Breast epithelium (tissue), 4 donors: ENCODE measurements at regions not wholly inside any gene's neighbourhood (a gene's known extent, or its start where the extent isn't known, plus 50 kb on each side); places are given as distances from the start of the nearest gene placed in this dataset.

Experiments
- DNase-seq, 2 donors: peaks; one replicate each; pipeline ENCODE4 v3.0.0-alpha.2; 2019; ENCODE audit warnings: low spot score in 2 of 2
- H3K27ac ChIP-seq, 2 donors: fragments of 200-600 bp; sonication (generic) in 1 of 2; one replicate each; pipeline ENCODE4 v1.5.1; 2016 to 2019; ENCODE audit warnings: mild to moderate bottlenecking in 1 of 2
- H3K27me3 ChIP-seq, 2 donors: fragments of 200-600 bp; sonication (generic) in 1 of 2; one replicate each; pipeline versions ENCODE4 v1.5.1 to v1.6.0; 2017 to 2019; ENCODE audit warnings: control low read depth in 1 of 2, mild to moderate bottlenecking in 1 of 2
- H3K36me3 ChIP-seq: fragments of 200-600 bp; one replicate; pipeline ENCODE4 v1.5.1; 2019
- H3K4me1 ChIP-seq, 2 donors: fragments of 200-600 bp; sonication (generic); one replicate each; pipeline ENCODE4 v1.5.1; 2016 to 2019; ENCODE audit warnings: control low read depth in 1 of 2
- H3K4me3 ChIP-seq, 3 donors: fragments of 200-600 bp; sonication (generic); 1 replicate in 2 of 3; 2 replicates in 1 of 3; pipeline ENCODE4 v1.5.1; 2016 to 2019; ENCODE audit warnings: mild to moderate bottlenecking in 3 of 3, moderate library complexity in 2 of 3
- H3K9me3 ChIP-seq, 2 donors: fragments of 200-600 bp; sonication (generic) in 1 of 2; one replicate each; pipeline ENCODE4 v1.5.1; 2016 to 2019; ENCODE audit warnings: control low read depth in 1 of 2
- CTCF ChIP-seq, 3 donors: fragments of 450-650 bp; IDR thresholded peaks; one replicate each; pipeline ENCODE4 v1.5.1; 2016 to 2017; ENCODE audit warnings: antibody characterized with exemption in 3 of 3, mild to moderate bottlenecking in 3 of 3, moderate library complexity in 3 of 3
- POLR2A ChIP-seq: fragments of 450-650 bp; IDR thresholded peaks from one replicate; pipeline ENCODE4 v1.6.1; 2016; ENCODE audit warnings: antibody characterized with exemption, mild to moderate bottlenecking, moderate library complexity
- POLR2AphosphoS5 ChIP-seq, 3 donors: sonication (generic); formaldehyde crosslinking; IDR thresholded peaks; one replicate each; pipeline ENCODE4 v1.6.1; 2017; ENCODE audit warnings: antibody characterized with exemption in 3 of 3
- intact Hi-C: fragments of 100-400 bp; cut with DNase I; formaldehyde crosslinking; loops from one replicate; pipeline ENCODE4 v1.15.1; 2023; ENCODE audit warnings: low total_unique reads

DNA sequence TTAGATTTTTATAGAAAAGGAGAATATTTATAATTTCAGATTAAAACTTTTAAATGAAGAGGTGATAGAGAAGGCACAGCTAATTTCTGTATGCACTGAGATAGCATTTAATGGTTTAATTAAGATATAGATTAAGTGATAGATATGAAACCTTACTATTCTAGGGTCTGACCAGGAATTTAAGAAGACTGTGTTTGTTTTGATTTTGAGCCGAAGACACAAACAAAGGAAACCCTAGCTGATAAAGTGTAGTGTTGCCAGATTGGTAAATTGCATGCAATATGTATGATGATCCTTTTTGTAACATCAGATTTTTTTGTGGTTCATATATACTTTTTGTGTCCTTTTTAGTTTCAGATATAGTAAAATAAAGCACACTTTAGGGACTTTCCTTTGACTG, 141.8 kb downstream of the ZPLD1 start:
- no peak overlapping the region for H3K4me3 ChIP-seq
- H3K36me3 ChIP-seq: no peaks in the 10 kb centered on the region
- intact Hi-C loops: no loop called here
- DNase-seq: no peak
- H3K27me3 ChIP-seq: no peaks in the 10 kb centered on the region
- no peaks in the 10 kb centered on the region for H3K4me1 ChIP-seq
- no peak overlapping the region for H3K27ac ChIP-seq
- no peaks in the 10 kb centered on the region for H3K9me3 ChIP-seq
- TF ChIP-seq CTCF (IDR thresholded peaks at IDR 0.05): no peak
- no peak for TF ChIP-seq POLR2AphosphoS5 (IDR thresholded peaks at IDR 0.05)
- TF ChIP-seq POLR2A: no peak

DNA sequence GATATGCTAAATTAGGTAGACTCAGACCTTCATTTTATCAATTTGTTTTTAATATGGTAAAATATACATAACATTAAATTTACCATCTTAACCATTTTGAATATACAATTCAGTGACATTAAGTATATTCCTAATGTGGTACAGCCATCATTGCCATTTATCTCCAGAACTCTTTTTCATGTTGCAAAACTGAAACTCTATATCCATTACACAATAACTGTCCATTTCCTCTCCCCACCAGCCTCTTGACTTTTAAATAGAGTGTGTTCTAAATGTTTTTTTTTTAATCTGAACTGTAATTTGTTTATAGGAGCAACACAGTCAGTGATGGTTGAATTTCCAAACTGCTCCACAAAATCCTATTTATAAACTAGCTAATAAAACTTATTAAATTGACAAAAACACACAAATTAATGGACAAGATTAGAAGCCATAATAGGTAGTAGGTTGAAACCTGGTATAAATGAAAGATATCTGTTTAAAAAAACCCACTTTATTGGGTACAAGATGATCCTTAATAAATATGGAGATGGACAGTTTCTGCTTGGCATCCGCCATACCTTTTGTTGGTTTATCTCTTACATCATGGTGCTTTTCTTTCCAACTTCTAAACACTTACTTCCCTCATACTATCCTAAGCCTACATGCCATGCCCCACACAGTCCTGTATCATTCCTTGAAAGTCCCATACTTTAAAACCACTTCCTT, 142.4 kb downstream of the ZPLD1 start:
- H3K4me1 ChIP-seq: no peaks in the 10 kb centered on the region
- no peak for TF ChIP-seq POLR2A
- no peak for TF ChIP-seq POLR2AphosphoS5 (IDR thresholded peaks at IDR 0.05)
- TF ChIP-seq CTCF (IDR thresholded peaks at IDR 0.05): no peak
- DNase-seq: no peak
- no peaks in the 10 kb centered on the region for H3K9me3 ChIP-seq
- no peak overlapping the region for H3K4me3 ChIP-seq
- H3K27me3 ChIP-seq: no peaks in the 10 kb centered on the region
- intact Hi-C loops: no loop called here
- no peaks in the 10 kb centered on the region for H3K36me3 ChIP-seq
- no peak overlapping the region for H3K27ac ChIP-seq

DNA sequence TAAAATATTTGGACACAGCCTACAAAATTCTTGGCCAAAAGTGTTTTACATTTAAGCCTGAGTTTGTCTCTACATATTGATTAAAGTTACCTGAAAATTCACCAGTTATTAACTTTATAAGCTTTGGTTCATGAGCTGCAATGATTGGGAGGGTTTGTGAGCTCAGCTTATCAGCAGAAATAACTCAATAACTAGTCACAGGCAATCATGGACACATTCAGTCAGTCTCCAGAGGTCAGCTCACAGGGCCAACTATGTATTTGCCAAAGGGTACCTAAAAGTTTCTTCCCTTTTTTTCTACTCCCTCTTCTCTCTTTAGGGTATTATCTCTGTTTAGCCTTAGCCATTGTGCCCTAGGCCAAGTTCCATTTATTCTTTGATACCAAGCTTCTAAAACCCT, 145.9 kb downstream of the ZPLD1 start:
- H3K4me1 ChIP-seq: no peaks in the 10 kb centered on the region
- no peaks in the 10 kb centered on the region for H3K9me3 ChIP-seq
- H3K27ac ChIP-seq: no peak overlapping the region
- no peaks in the 10 kb centered on the region for H3K27me3 ChIP-seq
- no peak for TF ChIP-seq POLR2AphosphoS5 (IDR thresholded peaks at IDR 0.05)
- TF ChIP-seq POLR2A: no peak
- no peak for TF ChIP-seq CTCF (IDR thresholded peaks at IDR 0.05)
- no peak overlapping the region for H3K4me3 ChIP-seq
- DNase-seq: no peak
- intact Hi-C loops: no loop called here
- H3K36me3 ChIP-seq: no peaks in the 10 kb centered on the region

DNA sequence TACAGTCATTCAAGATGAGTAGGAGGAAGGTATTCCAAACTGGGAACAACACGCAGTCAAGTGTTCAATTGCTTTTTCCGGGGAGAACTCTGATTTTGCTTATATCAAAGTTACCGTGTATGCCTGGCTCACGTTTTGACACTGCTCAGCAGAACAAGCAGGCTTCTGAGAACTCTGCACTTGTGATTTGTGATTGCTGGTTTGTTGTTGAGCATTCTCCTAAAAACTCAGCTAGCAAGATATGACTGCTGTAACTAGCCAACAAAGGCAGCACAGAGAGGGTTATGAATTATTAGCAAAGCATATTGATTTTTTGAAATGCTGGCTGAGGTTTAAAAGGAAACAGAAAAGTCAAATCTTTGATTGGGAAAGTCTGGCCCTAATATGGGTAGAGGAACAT, 151.7 kb downstream of the ZPLD1 start:
- peaks cover 0 to 6% of the 10 kb centered on the region in 2 donors for H3K9me3 ChIP-seq
- no peak overlapping the region for H3K27ac ChIP-seq
- no peaks in the 10 kb centered on the region for H3K4me1 ChIP-seq
- TF ChIP-seq POLR2AphosphoS5 (IDR thresholded peaks at IDR 0.05) (no peak), POLR2A (no peak), CTCF (IDR thresholded peaks at IDR 0.05) (no peak)
- H3K36me3 ChIP-seq: no peaks in the 10 kb centered on the region
- no peak for DNase-seq
- no peaks in the 10 kb centered on the region for H3K27me3 ChIP-seq
- intact Hi-C loops: no loop called here
- no peak overlapping the region for H3K4me3 ChIP-seq

GRCh38 chr3:102593812-102594602, 159.2 kb downstream of the ZPLD1 start:
- no peak for DNase-seq
- no peaks in the 10 kb centered on the region for H3K36me3 ChIP-seq
- no peaks in the 10 kb centered on the region for H3K4me1 ChIP-seq
- intact Hi-C loops: no loop called here
- H3K27ac ChIP-seq: no peak overlapping the region
- no peak overlapping the region for H3K4me3 ChIP-seq
- H3K9me3 ChIP-seq: peaks cover 0 to 13% of the 10 kb centered on the region in 2 donors
- no peaks in the 10 kb centered on the region for H3K27me3 ChIP-seq
- TF ChIP-seq POLR2A (no peak), POLR2AphosphoS5 (IDR thresholded peaks at IDR 0.05) (no peak), CTCF (IDR thresholded peaks at IDR 0.05) (no peak)
